ENCODE measurements at regions not wholly inside any gene's neighbourhood (a gene's known extent, or its start where the extent isn't known, plus 50 kb on each side); places are given as distances from the start of the nearest gene placed in this dataset.

- peaks cover 1% of the 10 kb centered on the region for H3K4me1 Mint-ChIP-seq (ENCODE audit: low read depth)
- no peak for TF ChIP-seq CTCF (IDR thresholded peaks at IDR 0.05)
- no peak for ATAC-seq
Measured at GRCh38 chr10:113389969-113390368, 162.9 kb upstream of the HABP2 start.

GRCh38 chr10:113390896-113391295 lies 162.0 kb upstream of the HABP2 start:
- Mint-ChIP-seq H3K9me3 (no peaks in the 10 kb centered on the region), H3K4me1 (ENCODE audit: low read depth) (no peaks in the 10 kb centered on the region), H3K36me3 (ENCODE audit: low read depth) (no peaks in the 10 kb centered on the region), H3K27ac (no peak overlapping the region), H3K4me3 (no peak overlapping the region), H3K27me3 (peaks cover 7% of the 10 kb centered on the region)
- intact Hi-C loops (cut with micrococcal nuclease): no loop called here
- ATAC-seq: no peak
- POLR2A ChIA-PET: no interaction called here
- DNase-seq: no peak
- no peak for TF ChIP-seq CTCF (IDR thresholded peaks at IDR 0.05)
- CTCF ChIA-PET: no interaction called here

More at GRCh38 chr10:113389969-113390368, 162.9 kb upstream of the HABP2 start:
- Mint-ChIP-seq H3K27ac (no peak overlapping the region), H3K36me3 (ENCODE audit: low read depth) (no peaks in the 10 kb centered on the region), H3K4me3 (no peak overlapping the region), H3K27me3 (peaks cover 8% of the 10 kb centered on the region), H3K9me3 (no peaks in the 10 kb centered on the region)
- POLR2A ChIA-PET: no interaction called here
- CTCF ChIA-PET: no interaction called here
- DNase-seq: no peak
- intact Hi-C loops (cut with micrococcal nuclease): loop anchor here (10.0 kb wide), 2 partner anchors 165 to 915 kb away; no protein-coding TSS in a partner anchor

- no peak for TF ChIP-seq CTCF (IDR thresholded peaks at IDR 0.05)
- intact Hi-C loops (cut with micrococcal nuclease): no loop called here
- POLR2A ChIA-PET: no interaction called here
- Mint-ChIP-seq H3K27ac (no peak overlapping the region), H3K36me3 (ENCODE audit: low read depth) (no peaks in the 10 kb centered on the region), H3K27me3 (peaks cover 6% of the 10 kb centered on the region), H3K4me1 (ENCODE audit: low read depth) (no peaks in the 10 kb centered on the region), H3K4me3 (no peak overlapping the region), H3K9me3 (no peaks in the 10 kb centered on the region)
- CTCF ChIA-PET: interaction anchor here (1.0 kb wide), 1 partner anchor 124 kb away, joined by 4 read pairs; no protein-coding TSS in a partner anchor
- ATAC-seq: no peak
- no peak for DNase-seq
Measured at GRCh38 chr10:113397047-113397446, 155.8 kb upstream of the HABP2 start.

GRCh38 chr10:113399065-113399464 lies 153.8 kb upstream of the HABP2 start:
- Mint-ChIP-seq H3K4me1 (ENCODE audit: low read depth) (no peaks in the 10 kb centered on the region), H3K36me3 (ENCODE audit: low read depth) (no peaks in the 10 kb centered on the region), H3K27ac (no peak overlapping the region), H3K27me3 (no peaks in the 10 kb centered on the region), H3K9me3 (no peaks in the 10 kb centered on the region), H3K4me3 (no peak overlapping the region)
- TF ChIP-seq CTCF (IDR thresholded peaks at IDR 0.05): no peak
- no peak for ATAC-seq
- intact Hi-C loops (cut with micrococcal nuclease): no loop called here
- no peak for DNase-seq
- CTCF ChIA-PET: no interaction called here
- POLR2A ChIA-PET: no interaction called here

- POLR2A ChIA-PET: no interaction called here
- no peak for ATAC-seq
- CTCF ChIA-PET: no interaction called here
- TF ChIP-seq CTCF (IDR thresholded peaks at IDR 0.05): no peak
- Mint-ChIP-seq H3K4me3 (no peak overlapping the region), H3K36me3 (ENCODE audit: low read depth) (no peaks in the 10 kb centered on the region), H3K9me3 (no peaks in the 10 kb centered on the region), H3K27ac (no peak overlapping the region), H3K4me1 (ENCODE audit: low read depth) (no peaks in the 10 kb centered on the region), H3K27me3 (no peaks in the 10 kb centered on the region)
- DNase-seq: no peak
- intact Hi-C loops (cut with micrococcal nuclease): no loop called here
Measured at GRCh38 chr10:113402602-113403001, 150.3 kb upstream of the HABP2 start.

All from activated CD8-positive, alpha-beta T cell treated with anti-CD3 and anti-CD28 coated beads for 36 hours (primary cell).